Neural cell (in vitro differentiated cells): ENCODE measurements at regions not wholly inside any gene's neighbourhood (a gene's known extent, or its start where the extent isn't known, plus 50 kb on each side); places are given as distances from the start of the nearest gene placed in this dataset.

Experiments used
- H2AFZ ChIP-seq: fragments of 200-600, 300-800 bp; sonication (generic), shearing (Covaris generic); 2 replicates; pipeline ENCODE4 v1.6.0; 2014; ENCODE audit warnings: low read depth, mild to moderate bottlenecking, antibody characterized with exemption, low read length, moderate library complexity
- H3F3A ChIP-seq: fragments of 200-600 bp; shearing (Covaris generic); 2 replicates; pipeline ENCODE4 v1.6.1; 2016; ENCODE audit warnings: mild to moderate bottlenecking, moderate library complexity, mixed read lengths, antibody characterized with exemption, low read length; ENCODE audit not compliant: insufficient read depth, poor library complexity, severe bottlenecking
- H3K27ac ChIP-seq: fragments of 200-600, 300-800 bp; sonication (generic), shearing (Covaris generic); 2 replicates; pipeline ENCODE4 v1.5.1; 2014; ENCODE audit warnings: mild to moderate bottlenecking, low read length, moderate library complexity
- H3K27me3 ChIP-seq: fragments of 300-800, 200-600 bp; sonication (generic), shearing (Covaris generic); 2 replicates; pipeline ENCODE4 v1.6.0; 2014; ENCODE audit warnings: mild to moderate bottlenecking, low read depth, low read length, moderate library complexity; ENCODE audit not compliant: insufficient read depth
- H3K36me3 ChIP-seq: fragments of 300-800, 200-600 bp; sonication (generic), shearing (Covaris generic); 2 replicates; pipeline ENCODE4 v1.5.1; 2014; ENCODE audit warnings: mild to moderate bottlenecking, antibody characterized with exemption, low read length, moderate library complexity; ENCODE audit not compliant: insufficient read depth
- H3K4me2 ChIP-seq: fragments of 300-800, 200-600 bp; sonication (generic), shearing (Covaris generic); 2 replicates; pipeline ENCODE4 v1.6.0; 2014; ENCODE audit warnings: mild to moderate bottlenecking, low read length
- H3K4me3 ChIP-seq: fragments of 300-800, 200-600 bp; sonication (generic), shearing (Covaris generic); 2 replicates; pipeline ENCODE4 v1.5.1; 2014; ENCODE audit warnings: mild to moderate bottlenecking, low read length, moderate library complexity
- H3K79me2 ChIP-seq: fragments of 200-600 bp; shearing (Covaris generic); replicated peaks from 2 replicates; pipeline ENCODE4 v1.6.0; 2014; ENCODE audit warnings: mild to moderate bottlenecking, low read length, moderate library complexity; ENCODE audit not compliant: insufficient read depth
- H3K9ac ChIP-seq: fragments of 300-800, 200-600 bp; sonication (generic), shearing (Covaris generic); 2 replicates; pipeline ENCODE4 v1.6.1; 2016; ENCODE audit warnings: mild to moderate bottlenecking, low read length, mixed read lengths
- H3K9me2 ChIP-seq: fragments of 200-600 bp; shearing (Covaris generic); 2 replicates; pipeline ENCODE4 v1.6.1; 2016; ENCODE audit warnings: mild to moderate bottlenecking, low read length, mixed read lengths; ENCODE audit not compliant: insufficient read depth
- H3K9me3 ChIP-seq: fragments of 200-600, 300-800 bp; sonication (generic), shearing (Covaris generic); 2 replicates; pipeline ENCODE4 v1.6.1; 2016; ENCODE audit warnings: mild to moderate bottlenecking, mixed run types, low read length, moderate library complexity, mixed read lengths
- H4K20me1 ChIP-seq: fragments of 200-600 bp; shearing (Covaris generic); 2 replicates; pipeline ENCODE4 v1.6.1; 2016; ENCODE audit warnings: mild to moderate bottlenecking, mixed run types; ENCODE audit not compliant: insufficient read depth
- CTCF ChIP-seq: fragments of 450-650 bp; IDR thresholded peaks from 2 replicates; pipeline ENCODE4 v1.5.1; 2014; ENCODE audit warnings: antibody characterized with exemption, mild to moderate bottlenecking, moderate library complexity; ENCODE audit not compliant: poor library complexity, severe bottlenecking
- EP300 ChIP-seq: fragments of 450-650 bp; conservative IDR thresholded peaks from 2 replicates; pipeline ENCODE4 v1.6.1; 2014; ENCODE audit warnings: antibody characterized with exemption, mild to moderate bottlenecking, moderate library complexity; ENCODE audit not compliant: poor library complexity, severe bottlenecking
- EZH2 ChIP-seq: fragments of 200-600, 300-800 bp; shearing (Covaris generic), sonication (generic); IDR thresholded peaks from 2 replicates; pipeline ENCODE4 v1.6.1; 2014; ENCODE audit warnings: antibody characterized with exemption, low read length, borderline replicate concordance, mild to moderate bottlenecking; ENCODE audit not compliant: insufficient read depth, poor library complexity, severe bottlenecking
- MXI1 ChIP-seq: fragments of 450-650 bp; conservative IDR thresholded peaks from 2 replicates; pipeline ENCODE4 v1.6.1; 2014; ENCODE audit warnings: antibody characterized with exemption, mild to moderate bottlenecking; ENCODE audit not compliant: poor library complexity, severe bottlenecking
- POLR2AphosphoS5 ChIP-seq: IDR thresholded peaks from 2 replicates; pipeline ENCODE4 v1.6.1; 2012
- RAD21 ChIP-seq: fragments of 450-650 bp; conservative IDR thresholded peaks from 2 replicates; pipeline ENCODE4 v1.6.1; 2014; ENCODE audit warnings: antibody characterized with exemption, mild to moderate bottlenecking, moderate library complexity
- SMC3 ChIP-seq: fragments of 450-650 bp; conservative IDR thresholded peaks from 2 replicates; pipeline ENCODE4 v1.6.1; 2014; ENCODE audit warnings: antibody characterized with exemption, mild to moderate bottlenecking, moderate library complexity; ENCODE audit not compliant: poor library complexity
- TAF1 ChIP-seq: IDR thresholded peaks from 2 replicates; pipeline ENCODE4 v1.6.1; 2012; ENCODE audit warnings: low read depth
- TF ChIP-seq, protein P1 (sequence below): IDR thresholded peaks from 2 replicates; pipeline ENCODE4 v1.6.1; 2012; ENCODE audit warnings: borderline replicate concordance

DNA sequence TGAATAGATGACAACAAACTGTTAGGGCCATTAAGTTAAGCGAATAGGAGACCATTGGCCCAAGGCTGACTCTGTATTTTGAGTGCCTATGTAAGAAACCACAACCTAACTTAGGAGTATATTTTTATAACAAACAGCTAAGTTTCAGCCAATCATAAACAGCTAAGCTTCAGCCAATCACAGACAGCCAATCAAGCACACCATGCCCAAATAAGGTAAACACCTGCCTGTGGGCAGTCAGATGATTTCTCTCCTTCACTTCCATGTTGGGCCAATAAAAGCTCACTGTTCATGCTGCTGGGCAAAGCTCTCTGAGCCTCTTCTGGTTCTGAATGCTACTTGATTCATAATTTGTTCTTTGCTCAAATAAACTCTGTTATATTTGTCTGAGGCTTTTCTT is 344.6 kb downstream of the BTG1 start:
- Histone ChIP-seq H3K27ac (no peak overlapping the region), H3K9me2 (no peaks in the 10 kb centered on the region), H3K79me2 (no peaks in the 10 kb centered on the region), H4K20me1 (no peaks in the 10 kb centered on the region), H2AFZ (no peak overlapping the region), H3K36me3 (no peaks in the 10 kb centered on the region), H3K9me3 (peaks cover 5% of the 10 kb centered on the region), H3F3A (no peaks in the 10 kb centered on the region), H3K27me3 (no peaks in the 10 kb centered on the region), H3K9ac (no peak overlapping the region), H3K4me3 (no peak overlapping the region), H3K4me2 (no peak overlapping the region)
- TF ChIP-seq EP300 (no peak), CTCF (no peak), POLR2AphosphoS5 (no peak), SMC3 (no peak)

DNA sequence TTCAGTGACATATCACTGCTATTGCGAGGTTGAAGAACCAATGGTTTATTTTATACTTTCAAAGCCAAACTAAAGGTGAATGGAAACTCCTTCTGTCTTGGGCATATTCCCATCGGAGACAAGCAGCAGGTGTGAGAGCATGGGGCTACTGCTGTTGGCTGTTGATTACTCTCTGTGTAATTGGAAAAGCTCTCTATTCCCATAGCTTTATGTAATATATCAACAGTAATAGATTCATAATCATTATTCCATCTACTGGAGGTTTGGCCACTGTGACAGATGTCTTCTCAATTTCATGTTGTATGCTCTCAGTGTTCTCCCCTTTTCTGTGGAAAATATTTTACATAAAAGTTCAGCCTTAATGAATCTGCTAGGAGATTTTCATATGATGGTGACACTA is 352.0 kb downstream of the BTG1 start:
- no peak overlapping the region for H2AFZ ChIP-seq
- H3K27ac ChIP-seq: no peak overlapping the region
- H3F3A ChIP-seq: no peaks in the 10 kb centered on the region
- no peaks in the 10 kb centered on the region for H3K36me3 ChIP-seq
- H3K9me3 ChIP-seq: no peaks in the 10 kb centered on the region
- H3K4me2 ChIP-seq: no peak overlapping the region
- H4K20me1 ChIP-seq: no peaks in the 10 kb centered on the region
- no peaks in the 10 kb centered on the region for H3K79me2 ChIP-seq
- H3K27me3 ChIP-seq: no peaks in the 10 kb centered on the region
- no peak overlapping the region for H3K9ac ChIP-seq
- TF ChIP-seq EZH2: no peak
- TF ChIP-seq MXI1: no peak
- no peak for TF ChIP-seq RAD21
- TF ChIP-seq, protein P1, sequence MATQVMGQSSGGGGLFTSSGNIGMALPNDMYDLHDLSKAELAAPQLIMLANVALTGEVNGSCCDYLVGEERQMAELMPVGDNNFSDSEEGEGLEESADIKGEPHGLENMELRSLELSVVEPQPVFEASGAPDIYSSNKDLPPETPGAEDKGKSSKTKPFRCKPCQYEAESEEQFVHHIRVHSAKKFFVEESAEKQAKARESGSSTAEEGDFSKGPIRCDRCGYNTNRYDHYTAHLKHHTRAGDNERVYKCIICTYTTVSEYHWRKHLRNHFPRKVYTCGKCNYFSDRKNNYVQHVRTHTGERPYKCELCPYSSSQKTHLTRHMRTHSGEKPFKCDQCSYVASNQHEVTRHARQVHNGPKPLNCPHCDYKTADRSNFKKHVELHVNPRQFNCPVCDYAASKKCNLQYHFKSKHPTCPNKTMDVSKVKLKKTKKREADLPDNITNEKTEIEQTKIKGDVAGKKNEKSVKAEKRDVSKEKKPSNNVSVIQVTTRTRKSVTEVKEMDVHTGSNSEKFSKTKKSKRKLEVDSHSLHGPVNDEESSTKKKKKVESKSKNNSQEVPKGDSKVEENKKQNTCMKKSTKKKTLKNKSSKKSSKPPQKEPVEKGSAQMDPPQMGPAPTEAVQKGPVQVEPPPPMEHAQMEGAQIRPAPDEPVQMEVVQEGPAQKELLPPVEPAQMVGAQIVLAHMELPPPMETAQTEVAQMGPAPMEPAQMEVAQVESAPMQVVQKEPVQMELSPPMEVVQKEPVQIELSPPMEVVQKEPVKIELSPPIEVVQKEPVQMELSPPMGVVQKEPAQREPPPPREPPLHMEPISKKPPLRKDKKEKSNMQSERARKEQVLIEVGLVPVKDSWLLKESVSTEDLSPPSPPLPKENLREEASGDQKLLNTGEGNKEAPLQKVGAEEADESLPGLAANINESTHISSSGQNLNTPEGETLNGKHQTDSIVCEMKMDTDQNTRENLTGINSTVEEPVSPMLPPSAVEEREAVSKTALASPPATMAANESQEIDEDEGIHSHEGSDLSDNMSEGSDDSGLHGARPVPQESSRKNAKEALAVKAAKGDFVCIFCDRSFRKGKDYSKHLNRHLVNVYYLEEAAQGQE: no peak
- no peak for TF ChIP-seq CTCF
- no peak for TF ChIP-seq TAF1
- no peak for TF ChIP-seq EP300
- TF ChIP-seq SMC3: no peak
- TF ChIP-seq POLR2AphosphoS5: no peak
- no peak overlapping the region for H3K4me3 ChIP-seq
- no peaks in the 10 kb centered on the region for H3K9me2 ChIP-seq
